DND-41 (cell line): ENCODE measurements at regions not wholly inside any gene's neighbourhood (a gene's known extent, or its start where the extent isn't known, plus 50 kb on each side); places are given as distances from the start of the nearest gene placed in this dataset.

Experiments
- CTCF ChIP-seq: IDR thresholded peaks from 2 replicates; pipeline ENCODE4 v1.5.1; 2012; ENCODE audit warnings: borderline replicate concordance, low read length, moderate library complexity, mild to moderate bottlenecking; ENCODE audit not compliant: poor library complexity, severe bottlenecking; ENCODE audit errors: extremely low read depth
- EZH2 ChIP-seq: IDR thresholded peaks from 3 replicates; pipeline ENCODE4 v1.6.1; 2012; ENCODE audit warnings: borderline replicate concordance, low read depth, mild to moderate bottlenecking, moderate library complexity, low read length, inconsistent platforms; ENCODE audit not compliant: severe bottlenecking

- TF ChIP-seq CTCF: no peak
- no peak for TF ChIP-seq EZH2
These were observed 257.5 kb downstream of the DIRAS2 start for GRCh38 chr9:90385146-90385545.
